NCI-H748 (cell line): ENCODE measurements at regions not wholly inside any gene's neighbourhood (a gene's known extent, or its start where the extent isn't known, plus 50 kb on each side); places are given as distances from the start of the nearest gene placed in this dataset.
"Not testable (repeated sequence)": the region's sequence is repeated elsewhere in the genome, so short reads cannot be mapped to it uniquely, and the experiment has no call there.

ENCODE experiments used
- DNase-seq: peaks from one replicate; lab custom pipeline; 2025; ENCODE audit not compliant: unreplicated experiment; lab: John Stamatoyannopoulos, UW

- peak; percentile 40 for DNase-seq
These were observed 65.3 kb upstream of the PTGDR start for GRCh38 chr14:52202151-52202550.

- DNase-seq: no peak
These were observed 77.1 kb upstream of the PTGDR start for GRCh38 chr14:52190337-52190931.

GRCh38 chr14:52189325-52189724 lies 78.2 kb upstream of the PTGDR start:
- DNase-seq: no peak

GRCh38 chr14:52188381-52188780 lies 79.1 kb upstream of the PTGDR start:
- DNase-seq: no peak

GRCh38 chr14:52185178-52185577 lies 82.3 kb upstream of the PTGDR start:
- DNase-seq: no peak

GRCh38 chr14:52182853-52183252 lies 84.6 kb upstream of the PTGDR start:
- DNase-seq: no peak

GRCh38 chr14:52179141-52179790 lies 88.2 kb upstream of the PTGDR start:
- no peak for DNase-seq

GRCh38 chr14:52175982-52176502 lies 91.5 kb upstream of the PTGDR start:
- DNase-seq: no peak

- not testable (repeated sequence) for DNase-seq
These were observed 95.6 kb upstream of the PTGDR start for GRCh38 chr14:52171932-52172331.

GRCh38 chr14:52166822-52167221 lies 98.0 kb upstream of the NID2 start:
- DNase-seq: no peak

- no peak for DNase-seq
These were observed 86.9 kb upstream of the NID2 start for GRCh38 chr14:52155651-52156213.

- no peak for DNase-seq
These were observed 86.3 kb upstream of the NID2 start for GRCh38 chr14:52154992-52155650.

- DNase-seq: peak; percentile 82
These were observed 85.1 kb upstream of the NID2 start for GRCh38 chr14:52153939-52154338.

- DNase-seq: no peak
These were observed 81.3 kb upstream of the NID2 start for GRCh38 chr14:52150162-52150561.

GRCh38 chr14:52148371-52148770 lies 79.5 kb upstream of the NID2 start:
- DNase-seq: no peak

GRCh38 chr14:52146504-52146903 lies 77.6 kb upstream of the NID2 start:
- DNase-seq: no peak

- DNase-seq: not testable (repeated sequence)
These were observed 75.2 kb upstream of the NID2 start for GRCh38 chr14:52144099-52144498.

GRCh38 chr14:52142504-52142903 lies 73.6 kb upstream of the NID2 start:
- no peak for DNase-seq

- peak; percentile 92 for DNase-seq
These were observed 62.9 kb upstream of the NID2 start for GRCh38 chr14:52131640-52132320.

- DNase-seq: no peak
These were observed 60.9 kb upstream of the NID2 start for GRCh38 chr14:52129721-52130120.

- no peak for DNase-seq
These were observed 57.0 kb upstream of the NID2 start for GRCh38 chr14:52125885-52126284.
